HepG2 (cell line): ENCODE measurements at regions not wholly inside any gene's neighbourhood (a gene's known extent, or its start where the extent isn't known, plus 50 kb on each side); places are given as distances from the start of the nearest gene placed in this dataset.

ENCODE experiments used
- ATAC-seq: fragments of 200-7000 bp; cut with Tn5 transposase; 3 replicates; pipeline ENCODE4 v1.9.1; 2020; ENCODE audit warnings: mild to moderate bottlenecking, moderate library complexity
- BruUV-seq: library from RNA; stranded (reverse); fragments of 400-500 nt; replicated peaks from 2 replicates; lab custom pipeline; 2021; lab: Mats Ljungman, UMichigan
- CTCF ChIA-PET: fragments of 300-600 bp; formaldehyde crosslinking; extraction: SDS; loops from one replicate; lab custom pipeline; 2021; ENCODE audit warnings: low total read pairs, inconsistent platforms, low intra/inter-chr PET ratio; lab: Yijun Ruan, JAX
- POLR2A ChIA-PET: fragments of 350-600 bp; sonication (Branson Sonifier 250); formaldehyde crosslinking; loops from one replicate; lab custom pipeline; 2020; ENCODE audit warnings: antibody characterized with exemption, inconsistent platforms; lab: Yijun Ruan, JAX
- DNase-seq: peaks from one replicate; pipeline ENCODE4 v3.0.0-alpha.2; 2015; ENCODE audit warnings: low spot score
- FAIRE-seq: peaks from 3 replicates; lab custom pipeline; 2011; peaks lifted over from hg19 to GRCh38; lab: Jason Lieb, UNC
- H2AFZ ChIP-seq: one replicate; pipeline ENCODE4 v1.6.1; 2011; ENCODE audit warnings: low read length, inconsistent platforms
- H3K27ac ChIP-seq: fragments of 300-600 bp; 3 replicates; pipeline ENCODE4 v1.8.0; 2011; ENCODE audit warnings: mixed run types, mild to moderate bottlenecking, mixed read lengths, low read length, inconsistent platforms; ENCODE audit not compliant: insufficient read depth; ENCODE audit errors: extremely low read length
- H3K27me3 ChIP-seq, 2 experiments: fragments of 200-600 bp in 1 of 2; 2 replicates in 1 of 2; 3 replicates in 1 of 2; pipeline versions ENCODE4 v1.6.0 to v1.8.0; 2011; ENCODE audit warnings: low read length in 2 of 2, mild to moderate bottlenecking in 2 of 2, moderate library complexity in 2 of 2, inconsistent platforms in 1 of 2; ENCODE audit not compliant: insufficient read depth in 2 of 2, control insufficient read depth in 1 of 2
- H3K36me3 ChIP-seq, 2 experiments: fragments of 200-600 bp in 1 of 2; replicated peaks in 1 of 2; 2 replicates in 1 of 2; 3 replicates in 1 of 2; pipeline versions ENCODE4 v1.5.1 to v1.8.0; 2011; ENCODE audit warnings: low read length in 2 of 2, inconsistent platforms in 1 of 2; ENCODE audit not compliant: insufficient read depth in 2 of 2, control insufficient read depth in 1 of 2
- H3K4me1 ChIP-seq: 2 replicates; pipeline ENCODE4 v1.5.1; 2012; ENCODE audit warnings: low read length, inconsistent platforms; ENCODE audit not compliant: insufficient read depth
- H3K4me2 ChIP-seq: 2 replicates; pipeline ENCODE4 v1.6.0; 2011; ENCODE audit warnings: low read depth, low read length, inconsistent platforms
- H3K4me3 ChIP-seq, 3 experiments: fragments of 200-600 bp in 1 of 3; sonication (generic), shearing (Covaris generic) in 1 of 3; replicated peaks in 1 of 3; 2 replicates each; pipeline ENCODE4 v1.5.1; 2011 to 2016; ENCODE audit warnings: low read length in 3 of 3, inconsistent platforms in 2 of 3, low read depth in 2 of 3, mild to moderate bottlenecking in 2 of 3, control low read depth in 1 of 3, mixed read lengths in 1 of 3; ENCODE audit not compliant: insufficient read depth in 1 of 3
- H3K79me2 ChIP-seq: one replicate; pipeline ENCODE4 v1.6.1; 2011; ENCODE audit warnings: low read length, inconsistent platforms; ENCODE audit not compliant: insufficient read depth
- H3K9ac ChIP-seq: 2 replicates; pipeline ENCODE4 v1.6.0; 2011; ENCODE audit warnings: mild to moderate bottlenecking, low read depth, low read length, inconsistent platforms; ENCODE audit not compliant: insufficient read depth
- H3K9me3 ChIP-seq: 2 replicates; pipeline ENCODE4 v1.5.1; 2012; ENCODE audit warnings: mild to moderate bottlenecking, low read length
- H4K20me1 ChIP-seq: 2 replicates; pipeline ENCODE4 v1.6.0; 2011; ENCODE audit warnings: inconsistent platforms, mild to moderate bottlenecking, low read length, moderate library complexity; ENCODE audit not compliant: insufficient read depth
- REST ChIP-seq, 2 experiments: IDR thresholded peaks; 2 replicates each; pipeline ENCODE4 v1.6.1; 2011 to 2012; ENCODE audit warnings: low read length in 2 of 2, borderline replicate concordance in 1 of 2, low read depth in 1 of 2, mild to moderate bottlenecking in 1 of 2, moderate library complexity in 1 of 2
- TBL1XR1 ChIP-seq: fragments of 150-350 bp; IDR thresholded peaks from 2 replicates; pipeline ENCODE4 v1.6.1; 2014; ENCODE audit warnings: borderline replicate concordance, low read length; ENCODE audit not compliant: partially characterized antibody
- TEAD2 ChIP-seq: sonication (generic); formaldehyde crosslinking; IDR thresholded peaks from 2 replicates; pipeline ENCODE4 v1.9.0; 2021; ENCODE audit warnings: missing genetic modification reagents
- ZNF142 ChIP-seq: sonication (generic); formaldehyde crosslinking; IDR thresholded peaks from 2 replicates; pipeline ENCODE4 v1.4.0; 2020; ENCODE audit warnings: missing genetic modification reagents
- ZNF280B ChIP-seq: sonication (generic); formaldehyde crosslinking; IDR thresholded peaks from 2 replicates; pipeline ENCODE4 v1.5.0; 2020; ENCODE audit warnings: missing genetic modification reagents, mild to moderate bottlenecking, borderline replicate concordance
- ZNF878 ChIP-seq: sonication (generic); formaldehyde crosslinking; IDR thresholded peaks from 2 replicates; pipeline ENCODE4 v1.8.1; 2023; ENCODE audit warnings: mild to moderate bottlenecking, missing genetic modification reagents, moderate library complexity
- WGBS: methylation state at CpG from one replicate; pipeline ENCODE4 v1.1.6; 2017; ENCODE audit warnings: low lambda C conversion rate; 5-methylcytosine and 5-hydroxymethylcytosine counted together
- in situ Hi-C: cut with HindIII; loops from 2 replicates; pipeline ENCODE4 v1.10.0; 2017; ENCODE audit warnings: low pct_unique_long_range_greater_than_20kb; ENCODE audit not compliant: extremely low pct_ligation_motif_present
- intact Hi-C: fragments of 100-400 bp; cut with micrococcal nuclease; formaldehyde crosslinking; loops from one replicate; pipeline ENCODE4 v1.10.0; 2022; ENCODE audit not compliant: unreplicated experiment

- ChIA-PET POLR2A (no interaction called here), CTCF (no interaction called here)
- WGBS: 3% methylated on average over 1 of the region's 1 CpG
- Histone ChIP-seq H2AFZ (no peak overlapping the region), H3K36me3 (no peaks in the 10 kb centered on the region), H3K4me1 (no peaks in the 10 kb centered on the region), H4K20me1 (no peaks in the 10 kb centered on the region), H3K4me2 (no peak overlapping the region), H3K9ac (no peak overlapping the region), H3K9me3 (peaks cover 96% of the 10 kb centered on the region), H3K4me3 (no peak overlapping the region), H3K27ac (no peak overlapping the region), H3K79me2 (no peaks in the 10 kb centered on the region), H3K27me3 (no peaks in the 10 kb centered on the region)
- FAIRE-seq (no peak), ATAC-seq (no peak), DNase-seq (no peak)
- no TSS peak for BruUV-seq
- no peak for TF ChIP-seq ZNF878 (CRISPR knock-in tag)
- 0 out of 4 replicates have a peak, but pooled peaks of 1 of the 2 experiments have one; percentile 23 for TF ChIP-seq REST (IDR thresholded peaks at IDR 0.05; ENCODE audit: borderline replicate concordance in 1 of 2, low read depth in 1 of 2, low read length in 2 of 2)
- TF ChIP-seq TEAD2 (CRISPR knock-in tag): no peak
- no peak for TF ChIP-seq ZNF280B
- no peak for TF ChIP-seq ZNF142
- TF ChIP-seq TBL1XR1: no peak
- intact Hi-C loops: no loop called here
- in situ Hi-C loops: no loop called here
Observed at GRCh38 chr20:56069016-56069415, 63.7 kb upstream of the CBLN4 start.
